Hematopoietic multipotent progenitor cell (in vitro differentiated cells): ENCODE measurements at regions not wholly inside any gene's neighbourhood (a gene's known extent, or its start where the extent isn't known, plus 50 kb on each side); places are given as distances from the start of the nearest gene placed in this dataset.

ENCODE experiments used
- DNase-seq, 3 donors: peaks; one replicate each; pipeline ENCODE4 v3.0.0-alpha.2; 2011 to 2015; ENCODE audit warnings: low read depth in 2 of 3, low spot score in 2 of 3

DNA sequence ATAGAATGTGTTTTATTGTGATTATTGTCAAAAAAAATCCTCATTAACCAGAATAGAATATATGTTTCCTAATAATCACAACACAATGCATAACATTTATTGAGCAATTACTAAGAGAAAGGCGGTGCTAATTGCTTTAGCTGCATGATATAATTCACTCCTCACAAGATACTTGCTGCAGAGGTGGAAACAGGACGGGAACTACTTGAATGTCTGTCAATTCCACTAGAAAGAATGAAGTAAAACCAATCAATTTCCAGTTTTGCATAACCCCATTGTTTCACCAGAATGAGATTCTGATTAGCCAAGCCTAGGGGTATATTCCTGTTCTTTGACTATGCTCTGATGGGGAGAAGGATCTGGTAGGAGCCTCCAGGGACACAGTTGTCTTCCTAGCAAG, 239.1 kb upstream of the NRP1 start:
- no peak for DNase-seq

DNA sequence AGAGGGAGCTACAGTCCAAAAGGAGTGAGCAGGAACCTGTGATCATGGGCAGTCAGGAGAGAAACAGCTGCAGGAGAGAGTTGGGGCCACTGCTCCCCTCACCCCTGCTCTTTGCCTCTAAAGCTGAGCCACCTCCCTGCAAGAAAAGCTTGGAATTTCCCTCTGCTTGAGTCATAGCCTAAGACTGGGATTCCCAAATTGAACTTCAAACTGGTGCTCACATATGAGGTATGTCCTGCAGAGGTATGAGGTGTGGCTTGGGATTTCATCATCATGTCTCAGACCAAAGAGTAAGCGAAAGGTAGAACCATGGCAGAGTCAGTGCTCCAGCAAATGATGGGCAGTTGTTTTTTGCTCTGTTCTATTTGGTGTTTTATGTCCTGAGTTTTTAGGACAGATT, 237.1 kb upstream of the NRP1 start:
- DNase-seq, result no peak

DNA sequence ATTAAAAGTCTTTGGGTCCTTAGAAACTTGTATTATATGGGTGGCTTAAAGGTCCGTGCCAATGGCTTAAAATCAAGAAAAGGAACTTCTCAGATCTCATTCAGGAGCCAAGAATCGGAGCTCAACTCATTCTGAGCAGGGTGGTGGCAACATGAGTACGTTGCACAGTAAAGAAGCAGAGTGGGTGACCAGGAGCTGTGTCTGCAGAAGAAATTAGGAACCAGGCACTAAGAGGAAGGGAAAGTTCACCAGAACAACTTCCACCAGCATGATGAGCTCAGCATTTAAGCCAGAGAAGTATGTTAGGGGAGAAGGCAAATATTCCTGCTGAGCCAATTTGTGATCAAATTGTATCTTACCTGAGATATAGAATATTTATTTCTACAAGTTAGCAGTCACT, 236.0 kb upstream of the NRP1 start:
- DNase-seq, result no peak

DNA sequence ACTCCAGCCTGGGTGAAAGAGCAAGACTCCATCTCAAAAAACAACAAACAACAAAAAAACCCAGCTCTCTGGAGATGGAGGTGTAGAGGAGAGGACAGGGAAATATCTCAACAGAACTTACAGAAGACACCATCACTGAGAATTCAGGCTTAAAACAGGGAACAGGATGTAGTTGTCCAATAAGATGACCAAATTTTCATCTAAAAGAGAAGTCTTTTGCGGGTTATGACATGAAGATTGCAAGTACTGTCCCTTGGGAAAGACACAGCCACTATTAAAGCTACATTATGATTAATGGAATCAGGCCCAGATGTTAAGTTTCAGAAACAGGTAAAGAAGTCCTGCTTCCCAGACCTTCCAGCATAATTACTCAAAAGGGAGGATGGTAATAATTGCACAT, 235.2 kb upstream of the NRP1 start:
- DNase-seq, result no peak

DNA sequence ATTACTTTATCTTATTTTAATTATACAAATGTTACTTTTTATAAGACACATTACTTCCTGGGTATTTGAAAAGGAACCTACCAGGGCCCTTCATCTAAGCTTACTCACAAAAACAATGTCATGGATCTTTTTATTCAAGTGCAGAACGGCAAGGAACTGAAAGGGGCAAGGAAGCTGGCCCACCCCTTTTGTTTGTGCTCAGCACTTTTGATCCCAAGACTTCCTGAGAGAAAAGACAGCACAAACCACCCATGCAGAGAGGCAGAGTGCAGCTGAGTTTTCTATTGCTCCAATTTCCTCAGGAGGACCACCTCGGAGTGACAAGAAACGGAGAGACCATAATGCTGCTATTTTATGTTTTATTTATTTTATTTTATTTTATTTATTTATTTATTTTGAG, 232.0 kb upstream of the NRP1 start:
- no peak for DNase-seq

DNA sequence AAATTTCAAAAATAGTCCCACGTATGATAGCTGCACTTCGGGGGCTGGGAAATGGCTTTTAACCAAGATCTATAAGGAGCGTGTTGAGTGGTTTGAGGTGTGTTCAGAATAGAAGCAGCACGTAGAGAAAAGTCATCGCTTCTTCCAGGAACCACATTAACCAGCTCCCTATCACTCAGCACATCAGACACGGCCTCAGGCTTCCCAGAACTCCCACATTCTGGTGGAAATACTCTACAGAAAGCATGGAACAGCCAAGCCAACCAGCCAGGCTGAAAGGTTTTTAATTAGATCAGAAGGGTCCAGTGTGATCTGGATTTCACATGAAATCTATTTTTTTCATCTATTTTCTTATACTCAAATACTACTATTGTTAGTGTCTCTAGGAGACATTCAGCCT, 231.5 kb upstream of the NRP1 start:
- no peak for DNase-seq

DNA sequence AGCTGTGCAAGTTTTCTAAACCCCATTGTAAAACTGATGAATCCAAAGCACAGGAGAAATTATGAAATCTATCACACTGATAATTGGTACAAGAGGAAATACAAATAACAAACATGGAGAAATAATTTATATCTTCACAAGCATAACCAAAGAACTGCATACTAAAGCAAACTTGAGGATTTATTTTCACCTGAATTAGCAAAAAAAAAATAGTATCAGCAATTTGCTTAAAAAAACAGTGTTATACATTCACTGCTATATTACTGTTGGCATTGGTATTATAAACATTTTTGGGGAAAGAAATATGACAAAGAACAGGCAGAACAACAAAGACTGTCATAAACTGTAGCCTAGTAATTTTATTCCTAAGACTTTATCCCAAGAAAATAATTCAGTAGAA, 230.8 kb upstream of the NRP1 start:
- DNase-seq, result no peak

DNA sequence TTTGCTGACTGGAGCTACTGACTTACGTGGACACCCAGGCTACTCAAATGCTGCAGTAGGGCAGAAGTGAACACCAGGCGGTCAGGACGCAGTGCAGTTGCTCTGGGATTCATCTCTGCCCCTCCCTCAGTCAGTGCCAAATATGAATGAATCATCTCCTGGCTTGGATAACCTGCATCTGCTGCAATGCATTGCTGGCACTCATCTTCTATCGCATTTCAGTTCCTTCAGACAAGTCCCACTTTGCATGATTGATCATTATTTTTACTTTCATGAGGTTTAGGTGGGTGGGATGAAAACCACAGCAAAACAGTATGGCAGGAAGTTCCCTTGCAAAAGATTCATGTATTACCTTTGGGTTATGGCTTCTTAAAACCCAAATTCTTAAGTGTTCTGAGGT, 224.6 kb upstream of the NRP1 start:
- no peak for DNase-seq

DNA sequence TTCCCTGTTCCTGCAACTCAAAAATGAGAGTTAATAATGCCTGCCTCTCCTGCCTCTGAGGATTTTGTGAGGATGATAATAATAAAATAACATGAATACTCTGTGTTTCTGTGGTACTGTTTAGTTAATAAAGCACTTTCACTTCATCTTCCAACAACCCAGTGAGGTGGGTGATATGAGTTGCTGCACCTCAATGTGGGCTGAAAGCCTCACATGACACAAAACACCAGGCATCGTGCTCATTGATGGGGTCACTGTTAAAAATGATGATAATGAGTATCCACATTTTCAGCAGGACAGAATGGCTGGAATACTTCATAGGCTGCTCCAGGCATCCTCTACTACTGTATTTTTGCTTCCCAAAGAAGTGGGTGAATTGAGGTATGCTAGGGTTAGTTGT, 222.8 kb upstream of the NRP1 start:
- DNase-seq, result no peak

DNA sequence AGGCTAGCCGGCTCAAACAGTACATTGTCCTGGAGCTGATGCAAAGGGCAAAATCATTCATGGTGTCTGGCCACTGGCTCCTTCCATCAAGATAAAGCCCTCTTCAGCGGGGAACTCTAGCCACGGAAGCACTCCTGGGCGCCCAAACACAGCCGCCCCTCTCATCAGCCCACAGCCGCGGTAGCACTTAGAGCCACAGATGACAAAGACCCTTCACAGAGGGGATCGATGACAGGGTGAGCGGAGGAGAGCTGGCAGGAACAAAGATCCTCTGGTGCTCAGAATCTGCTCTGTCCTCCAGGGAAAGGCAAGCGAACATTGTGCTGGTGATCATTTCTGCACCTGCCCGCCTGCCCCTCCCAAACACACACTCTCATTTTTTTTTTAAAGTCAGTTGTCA, 222.2 kb upstream of the NRP1 start:
- no peak for DNase-seq

DNA sequence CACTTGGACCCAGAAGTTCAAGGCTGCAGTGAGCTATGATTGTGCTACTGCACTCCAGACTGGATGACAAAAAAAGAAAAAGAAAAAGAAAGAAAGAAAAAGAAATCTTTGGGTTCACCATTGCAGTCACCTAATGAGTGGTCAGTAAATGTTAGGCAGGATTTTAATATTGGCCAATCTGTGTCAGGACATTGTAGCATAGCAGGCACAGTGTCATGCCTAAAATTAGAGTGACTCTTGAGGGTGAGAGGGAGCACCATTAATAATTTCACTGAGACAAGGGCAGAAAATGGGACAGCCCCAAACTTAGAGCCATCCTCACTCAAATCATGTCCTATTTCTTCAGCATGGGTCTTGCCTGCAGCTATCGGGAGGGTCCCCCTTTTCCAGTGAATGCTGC, 221.6 kb upstream of the NRP1 start:
- DNase-seq, result no peak

DNA sequence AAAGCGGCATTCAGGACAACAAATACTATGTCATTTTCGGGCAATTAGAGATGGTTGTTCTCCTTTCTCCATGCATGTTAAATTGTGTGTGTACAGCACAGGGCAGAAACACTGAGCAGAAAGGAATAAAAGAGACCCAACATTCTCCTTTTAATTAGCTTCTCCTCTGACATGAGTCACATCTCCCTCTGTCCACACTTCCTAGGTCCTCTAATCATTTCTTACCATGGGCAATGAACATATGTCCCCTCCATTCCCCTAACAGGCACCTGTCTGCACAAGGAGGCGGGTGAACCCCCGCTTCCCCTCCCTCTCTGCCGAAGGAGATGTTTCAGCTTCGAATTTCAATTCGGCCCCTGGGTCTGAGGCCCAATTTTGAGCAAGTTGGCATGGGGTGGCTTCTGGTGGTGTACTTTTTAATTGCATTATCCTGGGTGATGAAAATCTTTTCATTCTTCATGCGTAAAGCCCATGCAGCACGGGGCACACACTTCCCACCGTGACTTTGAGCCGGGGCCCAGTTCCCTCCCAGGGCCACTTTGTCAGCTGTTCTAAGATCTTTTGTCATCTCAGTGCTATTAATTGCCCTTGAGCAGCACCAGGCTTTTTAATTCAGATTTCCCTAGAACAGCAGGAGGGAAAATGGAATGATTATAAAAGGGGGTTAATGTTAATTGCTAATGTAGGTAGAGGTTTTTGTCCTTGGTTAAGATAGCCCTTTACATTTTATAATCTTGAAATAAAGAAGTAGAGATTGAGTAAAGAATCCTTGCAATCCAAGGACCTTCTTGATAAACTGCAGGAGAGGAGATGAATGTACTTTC, 219.5 kb upstream of the NRP1 start:
- DNase-seq, result no peak

DNA sequence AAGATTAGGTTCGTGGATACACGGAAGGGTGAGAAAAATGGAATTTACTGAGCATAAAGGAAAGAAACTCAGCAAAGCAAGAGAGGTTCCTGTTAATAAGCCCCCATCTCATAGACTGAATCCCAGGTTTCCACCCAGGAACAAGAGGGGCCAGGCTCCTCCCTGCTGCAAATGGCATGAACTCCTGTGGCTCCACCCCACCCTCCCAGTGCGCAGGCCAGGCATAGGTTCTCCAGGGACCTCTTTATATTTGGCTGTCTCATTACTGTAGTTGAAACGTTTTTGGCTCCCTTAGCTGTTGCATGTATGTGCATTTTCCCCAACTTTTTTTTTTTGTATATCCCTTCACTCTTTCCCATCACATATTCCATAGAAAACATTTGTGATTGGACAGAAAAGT, 217.8 kb upstream of the NRP1 start:
- DNase-seq, result no peak

DNA sequence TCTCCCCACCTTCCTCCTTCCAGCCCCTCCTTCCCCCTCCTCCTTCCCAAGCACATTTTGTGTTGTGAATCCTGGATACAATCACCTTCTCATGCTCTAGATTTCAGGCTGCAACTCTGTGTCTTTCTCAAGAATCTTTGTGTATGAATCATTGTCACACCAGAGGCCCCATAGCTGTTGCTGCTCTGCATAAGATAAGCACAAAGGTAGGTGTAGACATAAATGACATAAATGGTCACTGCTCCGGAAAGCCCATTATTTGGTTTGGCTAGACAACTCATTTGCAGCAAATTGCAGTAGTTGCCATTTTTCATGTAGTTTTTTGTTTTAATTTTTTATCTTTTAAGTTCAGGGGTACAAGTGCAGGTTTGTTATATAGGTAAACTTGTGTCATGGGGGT, 216.3 kb upstream of the NRP1 start:
- no peak for DNase-seq

DNA sequence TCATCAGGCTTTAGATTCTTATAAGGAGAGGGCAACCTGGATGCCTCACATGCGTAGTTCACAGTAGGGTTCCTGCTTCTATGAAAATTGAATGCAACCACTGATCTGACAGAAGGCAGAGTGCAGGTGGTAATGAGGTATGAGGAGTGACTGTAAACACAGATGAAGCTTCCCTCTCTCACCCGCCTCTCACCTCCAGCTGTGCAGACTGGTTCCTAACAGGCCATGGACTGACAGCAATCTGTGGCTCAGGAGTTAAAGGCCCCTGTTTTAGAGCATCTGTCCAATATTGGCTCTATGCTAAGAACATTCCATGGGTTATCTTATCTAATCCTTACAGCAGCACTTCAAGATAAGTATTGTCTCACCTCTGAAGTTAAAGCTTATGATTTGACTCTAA, 213.5 kb upstream of the NRP1 start:
- DNase-seq, result no peak

DNA sequence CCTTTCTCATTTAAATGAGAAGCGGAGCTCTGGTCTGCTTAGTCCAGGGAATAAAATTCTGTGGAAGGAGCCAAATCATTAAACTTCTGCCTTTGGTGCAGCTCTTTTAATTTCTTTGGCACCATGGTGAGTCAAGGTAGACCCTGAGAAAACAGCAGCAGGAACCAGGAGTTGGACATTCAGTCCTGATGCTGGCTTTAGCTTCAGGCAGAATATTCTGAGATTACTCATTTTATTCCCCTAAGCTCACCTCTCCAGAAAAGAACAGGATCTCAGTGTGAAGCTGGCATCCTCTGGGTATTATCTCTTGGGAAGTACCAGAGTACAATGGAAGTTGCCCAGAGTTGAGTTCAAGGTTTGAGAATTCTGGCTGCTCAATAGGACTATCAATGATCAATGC, 211.6 kb upstream of the NRP1 start:
- DNase-seq, result no peak

DNA sequence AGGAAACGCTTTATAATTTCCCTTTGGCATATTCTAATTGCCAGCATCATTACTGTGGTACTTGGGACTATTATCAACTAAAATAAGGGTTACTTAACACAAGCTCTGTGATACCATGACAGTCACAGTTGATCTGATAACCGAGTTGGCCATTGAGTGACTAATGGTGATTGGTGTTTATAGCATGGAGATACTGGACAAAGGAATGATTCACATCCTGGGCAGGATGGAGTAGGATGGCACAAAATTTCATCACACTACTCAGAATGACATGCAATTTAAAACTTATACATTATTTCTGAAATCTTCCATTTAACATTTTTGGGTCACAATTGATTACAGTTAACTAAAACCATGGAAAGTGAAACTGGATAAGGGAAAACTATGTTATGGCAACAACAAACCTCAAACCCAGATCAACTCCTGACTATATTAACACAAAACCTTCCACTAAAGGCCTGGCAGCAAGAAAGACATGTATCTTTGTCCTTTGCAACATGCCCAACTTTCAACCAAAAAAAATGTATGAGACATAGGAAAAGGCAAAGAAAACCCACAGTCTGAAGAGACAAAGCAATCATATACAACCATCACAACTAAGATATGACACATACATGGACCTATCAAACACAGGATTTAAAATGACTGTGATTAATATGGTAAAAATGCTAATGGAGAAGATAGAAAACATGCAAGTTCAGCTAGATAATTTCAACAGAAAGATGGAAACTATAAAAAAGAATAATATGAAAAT, 208.5 kb upstream of the NRP1 start:
- DNase-seq, result no peak

DNA sequence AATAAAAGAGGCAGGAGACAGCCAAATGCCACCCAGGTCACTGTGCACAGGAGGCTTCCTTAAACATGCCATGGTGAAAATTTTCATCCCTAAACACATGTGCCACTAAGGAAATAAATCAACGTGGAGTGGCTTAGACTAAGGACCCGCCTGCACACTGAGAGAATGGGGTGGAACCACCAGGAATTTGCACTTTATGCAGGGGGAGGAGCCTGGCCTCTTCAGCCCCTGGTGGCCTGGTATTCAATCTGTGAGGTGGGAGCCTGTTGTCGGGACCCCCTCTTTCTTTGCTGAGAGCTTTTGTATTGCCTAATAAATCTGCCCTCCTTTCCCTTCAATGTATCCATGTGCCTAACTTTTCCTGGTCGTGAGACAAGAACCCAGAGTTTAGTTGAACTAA, 204.6 kb upstream of the NRP1 start:
- DNase-seq, result no peak

DNA sequence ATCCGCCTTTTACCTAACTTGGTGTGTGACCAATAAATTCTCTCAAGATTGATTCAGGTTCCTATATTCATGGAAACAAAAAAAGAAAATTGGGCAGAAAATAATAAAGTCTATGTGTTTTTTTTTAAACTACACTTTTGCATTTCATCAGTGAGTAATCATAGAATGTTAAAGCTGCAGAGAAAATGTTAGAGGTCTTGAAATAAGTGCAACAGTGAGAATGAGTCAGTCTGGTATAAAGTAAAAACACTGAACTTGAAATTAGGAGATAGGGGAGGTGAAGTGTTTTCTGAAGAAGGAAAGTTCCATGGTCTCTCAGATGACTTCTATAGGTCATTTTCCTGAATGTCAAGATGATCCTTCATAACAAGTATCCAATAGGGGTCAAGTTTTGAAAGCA, 202.6 kb upstream of the NRP1 start:
- DNase-seq, result no peak

DNA sequence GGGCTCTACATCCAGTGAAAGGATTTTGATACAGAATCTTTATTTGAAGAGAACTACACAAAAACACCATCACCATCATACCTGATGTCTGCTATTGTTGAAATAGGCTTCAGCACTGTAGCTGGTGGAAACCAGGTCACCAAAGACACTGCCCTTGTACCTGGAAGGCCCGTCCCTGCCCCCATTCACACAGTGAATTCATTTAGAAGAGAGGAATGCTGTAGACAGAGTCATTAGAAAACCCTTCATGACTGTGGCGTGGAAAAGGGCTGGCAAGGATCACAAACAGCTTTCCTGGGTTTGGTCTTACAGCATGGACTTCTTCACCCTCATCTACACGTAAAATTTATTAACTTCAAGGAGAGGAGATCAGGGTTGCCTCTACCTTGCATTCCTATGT, 202.0 kb upstream of the NRP1 start:
- no peak for DNase-seq

DNA sequence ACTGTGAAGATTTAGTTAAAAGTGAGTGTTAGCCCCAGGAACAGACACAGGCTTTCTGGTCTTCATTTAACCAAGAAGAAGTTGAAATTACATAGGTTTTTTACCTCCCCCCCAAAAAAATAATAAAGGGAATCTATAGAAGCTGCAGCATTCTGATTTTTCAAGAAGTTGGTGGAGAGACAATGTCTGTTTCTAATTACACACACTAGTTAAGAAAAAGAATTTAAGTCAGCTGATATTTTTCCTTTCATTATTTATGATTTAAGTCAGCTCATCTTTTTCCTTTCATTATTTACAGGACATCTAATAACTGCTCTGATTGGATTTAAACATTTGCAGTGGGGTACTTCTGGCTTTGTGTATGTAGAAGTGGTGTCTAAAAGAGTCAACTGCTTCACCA, 201.4 kb upstream of the NRP1 start:
- DNase-seq, result no peak

DNA sequence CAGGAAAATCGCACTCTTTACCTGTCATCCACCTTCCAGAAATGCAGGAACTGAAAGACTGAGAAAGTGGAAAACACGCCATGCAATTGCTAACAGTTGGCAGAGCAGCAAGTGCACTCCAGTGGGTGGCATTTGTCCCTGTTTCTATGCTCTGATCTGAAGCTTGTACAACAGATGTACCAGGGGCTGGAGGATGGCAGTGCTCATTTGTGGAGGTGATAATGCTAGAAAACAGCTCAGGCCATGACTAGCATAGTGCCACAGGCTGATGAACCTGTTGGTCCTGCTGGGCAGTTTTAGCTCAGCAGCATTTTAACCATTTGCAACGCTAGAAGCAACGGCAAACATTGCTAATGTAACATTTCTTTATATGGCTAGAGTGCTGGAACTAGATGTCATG, 199.9 kb upstream of the NRP1 start:
- DNase-seq, result no peak

DNA sequence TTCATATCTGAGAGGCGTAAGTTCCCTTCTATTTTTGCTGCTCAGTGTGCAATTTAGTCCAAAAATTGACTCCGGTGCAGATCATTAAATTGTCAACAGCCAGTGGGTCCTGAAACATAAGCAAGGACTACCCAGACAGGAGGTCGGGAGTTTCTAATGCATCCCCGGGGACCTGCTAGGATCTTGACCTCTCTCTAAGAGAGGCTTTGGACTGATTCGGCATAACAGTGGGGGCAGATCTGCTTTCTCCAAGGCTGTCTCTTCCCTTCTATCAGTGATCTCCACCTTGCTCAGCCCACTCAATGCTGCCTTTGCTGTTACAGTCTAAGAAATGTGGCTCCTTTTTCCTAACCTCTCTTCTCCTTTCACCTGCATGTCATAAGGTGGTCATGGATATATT, 199.1 kb upstream of the NRP1 start:
- no peak for DNase-seq
